Neural crest cell (in vitro differentiated cells): ENCODE measurements at regions not wholly inside any gene's neighbourhood (a gene's known extent, or its start where the extent isn't known, plus 50 kb on each side); places are given as distances from the start of the nearest gene placed in this dataset.

Experiments
- DNase-seq: peaks from one replicate; pipeline ENCODE4 v3.0.0; 2021; ENCODE audit warnings: low read depth, mixed read lengths, low spot score
- H3K27ac Mint-ChIP-seq: one replicate; pipeline ENCODE4 v1.8.0; 2021; ENCODE audit warnings: mild to moderate bottlenecking, mixed read lengths; ENCODE audit not compliant: unreplicated experiment
- H3K27me3 Mint-ChIP-seq: 2 replicates; pipeline ENCODE4 v1.8.0; 2021; ENCODE audit warnings: low read depth, mild to moderate bottlenecking, mixed read lengths
- H3K36me3 Mint-ChIP-seq: 2 replicates; pipeline ENCODE4 v1.8.0; 2021; ENCODE audit warnings: low read depth, mild to moderate bottlenecking, mixed read lengths
- H3K4me1 Mint-ChIP-seq: 2 replicates; pipeline ENCODE4 v1.8.0; 2021; ENCODE audit warnings: mixed read lengths
- H3K4me3 Mint-ChIP-seq: one replicate; pipeline ENCODE4 v1.8.0; 2021; ENCODE audit warnings: mild to moderate bottlenecking, mixed read lengths
- H3K9me3 Mint-ChIP-seq: 2 replicates; pipeline ENCODE4 v1.8.0; 2021; ENCODE audit warnings: mixed read lengths
- TF ChIP-seq, protein P1 (sequence below): fragments of 200-600 bp; sonication (generic); conservative IDR thresholded peaks from 2 replicates; pipeline ENCODE4 v1.5.0; 2021; ENCODE audit warnings: antibody characterized with exemption, mild to moderate bottlenecking

DNA sequence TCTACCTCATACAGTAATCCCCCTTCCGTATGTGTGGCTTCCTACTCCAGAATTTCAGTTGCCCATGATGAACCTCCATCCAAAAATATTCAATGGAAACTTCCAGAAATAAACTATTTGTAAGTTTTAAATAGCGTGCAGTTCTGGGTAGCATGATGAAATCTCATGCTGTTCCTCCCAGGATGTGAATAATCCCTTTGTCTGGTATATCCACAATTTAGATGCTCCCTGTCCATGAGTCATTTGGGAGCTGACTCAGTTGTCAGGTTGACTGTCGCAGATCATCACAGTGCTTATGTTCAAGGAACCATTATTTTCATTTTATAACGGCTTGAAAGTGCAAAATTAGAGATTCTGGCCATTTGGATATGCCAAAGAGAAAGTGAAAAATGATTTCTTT lies 290.1 kb upstream of the CDH9 start:
- peaks cover 6% of the 10 kb centered on the region for H3K9me3 Mint-ChIP-seq
- TF ChIP-seq, protein P1, sequence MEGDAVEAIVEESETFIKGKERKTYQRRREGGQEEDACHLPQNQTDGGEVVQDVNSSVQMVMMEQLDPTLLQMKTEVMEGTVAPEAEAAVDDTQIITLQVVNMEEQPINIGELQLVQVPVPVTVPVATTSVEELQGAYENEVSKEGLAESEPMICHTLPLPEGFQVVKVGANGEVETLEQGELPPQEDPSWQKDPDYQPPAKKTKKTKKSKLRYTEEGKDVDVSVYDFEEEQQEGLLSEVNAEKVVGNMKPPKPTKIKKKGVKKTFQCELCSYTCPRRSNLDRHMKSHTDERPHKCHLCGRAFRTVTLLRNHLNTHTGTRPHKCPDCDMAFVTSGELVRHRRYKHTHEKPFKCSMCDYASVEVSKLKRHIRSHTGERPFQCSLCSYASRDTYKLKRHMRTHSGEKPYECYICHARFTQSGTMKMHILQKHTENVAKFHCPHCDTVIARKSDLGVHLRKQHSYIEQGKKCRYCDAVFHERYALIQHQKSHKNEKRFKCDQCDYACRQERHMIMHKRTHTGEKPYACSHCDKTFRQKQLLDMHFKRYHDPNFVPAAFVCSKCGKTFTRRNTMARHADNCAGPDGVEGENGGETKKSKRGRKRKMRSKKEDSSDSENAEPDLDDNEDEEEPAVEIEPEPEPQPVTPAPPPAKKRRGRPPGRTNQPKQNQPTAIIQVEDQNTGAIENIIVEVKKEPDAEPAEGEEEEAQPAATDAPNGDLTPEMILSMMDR, result no peak

DNA sequence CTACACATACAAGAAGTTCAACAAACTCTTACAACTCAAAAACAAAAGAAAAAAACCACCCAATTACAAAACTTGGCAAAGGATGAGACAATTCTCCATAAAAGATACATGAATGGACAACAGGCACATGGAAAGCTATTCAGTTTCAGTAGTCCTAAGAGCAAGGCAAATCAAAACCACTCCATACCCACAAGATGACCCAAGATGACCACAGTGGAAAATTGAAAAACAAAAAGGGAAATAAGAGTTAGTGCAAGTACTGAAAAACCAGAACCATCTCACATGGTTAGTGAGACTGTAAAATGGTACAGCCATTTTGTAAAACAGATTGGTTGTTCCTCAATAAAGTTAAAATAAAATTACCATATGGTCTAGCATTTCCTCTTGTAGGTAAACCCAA lies 287.1 kb upstream of the CDH9 start:
- Mint-ChIP-seq H3K27me3 (no peaks in the 10 kb centered on the region), H3K9me3 (peaks cover 6% of the 10 kb centered on the region), H3K27ac (no peak overlapping the region), H3K4me1 (no peaks in the 10 kb centered on the region), H3K36me3 (no peaks in the 10 kb centered on the region), H3K4me3 (no peak overlapping the region)
- TF ChIP-seq, protein P1, result no peak
- no peak for DNase-seq

More for the DNA sequence above, 290.1 kb upstream of the CDH9 start:
- H3K27ac Mint-ChIP-seq, result no peak overlapping the region
- no peak for DNase-seq
- no peak overlapping the region for H3K4me3 Mint-ChIP-seq
- H3K36me3 Mint-ChIP-seq, result no peaks in the 10 kb centered on the region
- H3K4me1 Mint-ChIP-seq, result no peaks in the 10 kb centered on the region
- no peaks in the 10 kb centered on the region for H3K27me3 Mint-ChIP-seq

DNA sequence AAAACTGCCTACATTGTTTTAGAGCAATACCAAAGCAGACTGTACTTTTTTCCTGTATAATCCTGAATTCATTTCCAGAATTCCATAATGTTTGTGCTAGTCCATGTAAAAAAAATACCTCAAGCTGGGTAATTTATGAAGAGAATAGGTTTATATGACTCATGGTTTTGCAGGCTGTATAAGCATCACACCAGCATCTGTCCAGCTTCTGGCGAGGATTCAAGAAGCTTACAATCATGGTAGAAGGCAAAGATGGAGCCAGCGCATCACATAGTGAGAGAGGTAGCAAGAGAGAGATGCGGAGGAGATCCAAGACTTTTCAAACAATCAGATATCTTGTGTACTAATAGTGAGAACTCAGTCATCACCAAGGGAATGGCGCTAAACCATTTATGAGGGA lies 280.3 kb upstream of the CDH9 start:
- no peaks in the 10 kb centered on the region for H3K27me3 Mint-ChIP-seq
- H3K36me3 Mint-ChIP-seq, result no peaks in the 10 kb centered on the region
- peaks cover 3% of the 10 kb centered on the region for H3K9me3 Mint-ChIP-seq
- TF ChIP-seq, protein P1, result no peak
- no peak overlapping the region for H3K27ac Mint-ChIP-seq
- H3K4me3 Mint-ChIP-seq, result no peak overlapping the region
- no peak for DNase-seq
- peaks cover 3% of the 10 kb centered on the region for H3K4me1 Mint-ChIP-seq

DNA sequence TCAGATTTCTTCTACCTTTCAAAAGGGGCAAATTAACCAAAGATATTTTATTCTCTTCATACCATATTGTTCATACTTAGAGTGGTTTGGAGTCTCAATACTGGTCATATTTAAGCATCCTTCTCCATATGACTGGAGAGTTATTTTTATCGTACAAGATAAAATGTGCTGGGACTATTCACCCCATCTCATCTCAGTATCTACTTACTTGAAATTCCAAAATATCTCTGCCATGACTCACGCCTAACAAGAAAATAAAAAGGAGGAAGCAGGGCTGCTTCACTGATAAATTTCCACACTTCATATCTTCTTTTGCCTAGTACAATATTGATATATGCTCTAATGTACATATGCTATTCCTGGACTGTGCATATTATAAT lies 277.9 kb upstream of the CDH9 start:
- no peaks in the 10 kb centered on the region for H3K27me3 Mint-ChIP-seq

DNA sequence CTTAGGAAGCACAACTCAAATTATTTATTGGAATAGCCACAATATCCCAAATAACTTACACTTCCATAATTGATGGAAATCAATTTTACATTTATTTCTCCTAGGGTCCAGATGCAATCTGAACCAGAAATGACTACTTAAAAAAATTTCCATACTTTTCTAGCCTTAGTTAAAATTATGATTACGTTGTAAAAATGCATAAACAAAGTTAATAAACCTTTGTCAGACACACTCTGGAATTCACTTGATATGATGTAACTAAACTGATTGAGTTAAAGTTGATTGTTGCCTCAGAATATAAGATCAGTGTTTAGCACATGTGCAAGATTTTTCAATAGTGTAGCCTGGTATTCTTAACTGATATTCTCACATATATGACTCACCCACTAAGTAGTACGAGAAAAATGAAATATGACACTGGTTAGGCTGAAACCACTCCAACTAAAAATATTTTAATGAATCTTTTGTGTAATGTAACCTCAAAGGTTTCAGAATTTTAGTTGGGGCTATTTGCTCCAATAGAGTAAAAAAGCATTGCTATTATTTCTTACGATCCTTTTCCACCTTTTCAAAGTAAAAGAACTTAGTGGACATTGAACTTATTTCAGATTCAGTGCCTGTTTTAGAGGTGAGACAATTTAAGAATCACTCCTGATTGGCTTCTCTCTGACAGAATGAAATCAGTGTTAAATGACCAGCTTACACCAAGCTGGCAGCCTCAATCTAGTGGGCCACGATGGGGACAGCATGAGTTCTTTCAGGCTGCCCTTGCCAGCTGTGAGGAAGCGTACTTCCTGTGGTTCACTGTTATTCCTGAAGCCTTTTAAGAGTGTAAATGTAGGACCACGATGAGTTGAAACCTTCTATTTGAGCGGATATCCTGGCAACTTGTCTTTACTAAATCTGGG lies 277.2 kb upstream of the CDH9 start:
- TF ChIP-seq, protein P1, result no peak
- H3K4me3 Mint-ChIP-seq, result no peak overlapping the region
- DNase-seq, result no peak
- no peak overlapping the region for H3K27ac Mint-ChIP-seq
- H3K4me1 Mint-ChIP-seq, result peaks cover 3% of the 10 kb centered on the region
- peaks cover 3% of the 10 kb centered on the region for H3K9me3 Mint-ChIP-seq
- no peaks in the 10 kb centered on the region for H3K27me3 Mint-ChIP-seq
- H3K36me3 Mint-ChIP-seq, result no peaks in the 10 kb centered on the region

More for the DNA sequence above, 277.9 kb upstream of the CDH9 start:
- TF ChIP-seq, protein P1, result no peak
- Mint-ChIP-seq H3K27ac (no peak overlapping the region), H3K9me3 (peaks cover 3% of the 10 kb centered on the region), H3K36me3 (no peaks in the 10 kb centered on the region), H3K4me3 (no peak overlapping the region), H3K4me1 (peaks cover 3% of the 10 kb centered on the region)
- no peak for DNase-seq
